BLaER1 (cell line): ENCODE measurements at regions not wholly inside any gene's neighbourhood (a gene's known extent, or its start where the extent isn't known, plus 50 kb on each side); places are given as distances from the start of the nearest gene placed in this dataset.

Experiments used
- H3K27ac ChIP-seq: shearing (Covaris generic); formaldehyde crosslinking; 2 replicates; pipeline ENCODE4 v1.8.1; 2022
- H3K27me3 ChIP-seq: shearing (Covaris generic); formaldehyde crosslinking; 2 replicates; pipeline ENCODE4 v1.8.1; 2022
- H3K36me3 ChIP-seq: shearing (Covaris generic); formaldehyde crosslinking; 2 replicates; pipeline ENCODE4 v1.8.1; 2022
- H3K4me1 ChIP-seq: shearing (Covaris generic); formaldehyde crosslinking; 2 replicates; pipeline ENCODE4 v1.8.1; 2022
- H3K4me2 ChIP-seq: shearing (Covaris generic); formaldehyde crosslinking; 2 replicates; pipeline ENCODE4 v1.8.1; 2022
- H3K4me3 ChIP-seq: shearing (Covaris generic); formaldehyde crosslinking; 2 replicates; pipeline ENCODE4 v1.8.1; 2022
- H3K9ac ChIP-seq: shearing (Covaris generic); formaldehyde crosslinking; 2 replicates; pipeline ENCODE4 v1.8.1; 2022
- H3K9me3 ChIP-seq: shearing (Covaris generic); formaldehyde crosslinking; 2 replicates; pipeline ENCODE4 v1.8.1; 2022
- H4K20me1 ChIP-seq: shearing (Covaris generic); formaldehyde crosslinking; 2 replicates; pipeline ENCODE4 v1.8.1; 2022
- Cebpa-rat ChIP-seq: shearing (Covaris generic); IDR thresholded peaks from 2 replicates; pipeline ENCODE4 v1.8.1; 2022

DNA sequence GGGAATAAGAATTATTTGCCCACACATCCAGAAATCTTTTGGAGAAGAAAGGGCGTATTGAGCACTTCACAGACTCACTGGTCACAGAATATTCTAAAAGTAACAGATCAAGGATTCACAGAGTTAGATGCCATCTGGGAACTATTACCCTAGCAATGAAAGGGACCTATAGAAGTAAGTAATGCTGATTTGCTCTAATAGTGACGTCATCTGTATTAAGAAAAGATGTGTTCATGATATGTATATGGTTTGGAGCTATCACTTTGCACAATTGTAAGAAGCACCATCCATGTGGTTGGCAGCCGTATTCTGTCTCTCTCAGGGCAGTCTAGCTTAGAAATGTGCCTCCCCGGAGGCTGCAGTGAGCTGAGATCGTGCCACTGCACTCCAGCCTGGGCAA lies 52.8 kb upstream of the SV2C start:
- no peak overlapping the region for H3K4me3 ChIP-seq
- TF ChIP-seq Cebpa-rat, result no peak
- no peaks in the 10 kb centered on the region for H3K9me3 ChIP-seq
- no peak overlapping the region for H3K27ac ChIP-seq
- no peak overlapping the region for H3K4me2 ChIP-seq
- no peaks in the 10 kb centered on the region for H4K20me1 ChIP-seq
- no peaks in the 10 kb centered on the region for H3K4me1 ChIP-seq
- no peaks in the 10 kb centered on the region for H3K36me3 ChIP-seq
- H3K27me3 ChIP-seq, result no peaks in the 10 kb centered on the region
- H3K9ac ChIP-seq, result no peak overlapping the region

- H3K4me2 ChIP-seq, result no peak overlapping the region
- H3K4me1 ChIP-seq, result no peaks in the 10 kb centered on the region
- H3K9me3 ChIP-seq, result no peaks in the 10 kb centered on the region
- TF ChIP-seq Cebpa-rat, result no peak
- no peaks in the 10 kb centered on the region for H4K20me1 ChIP-seq
- H3K27me3 ChIP-seq, result no peaks in the 10 kb centered on the region
- H3K27ac ChIP-seq, result no peak overlapping the region
- no peak overlapping the region for H3K4me3 ChIP-seq
- H3K36me3 ChIP-seq, result no peaks in the 10 kb centered on the region
- no peak overlapping the region for H3K9ac ChIP-seq
These were observed 53.4 kb upstream of the SV2C start for GRCh38 chr5:76029739-76030138.

GRCh38 chr5:76025790-76026189 lies 57.4 kb upstream of the SV2C start:
- Histone ChIP-seq H3K4me3 (no peak overlapping the region), H3K9me3 (no peaks in the 10 kb centered on the region), H3K36me3 (no peaks in the 10 kb centered on the region), H3K9ac (no peak overlapping the region), H3K4me1 (no peaks in the 10 kb centered on the region), H4K20me1 (no peaks in the 10 kb centered on the region), H3K27ac (no peak overlapping the region), H3K27me3 (no peaks in the 10 kb centered on the region), H3K4me2 (no peak overlapping the region)
- TF ChIP-seq Cebpa-rat, result no peak

- no peak for TF ChIP-seq Cebpa-rat
- H4K20me1 ChIP-seq, result no peaks in the 10 kb centered on the region
- H3K27ac ChIP-seq, result no peak overlapping the region
- H3K27me3 ChIP-seq, result no peaks in the 10 kb centered on the region
- H3K36me3 ChIP-seq, result no peaks in the 10 kb centered on the region
- no peak overlapping the region for H3K9ac ChIP-seq
- no peak overlapping the region for H3K4me2 ChIP-seq
- no peak overlapping the region for H3K4me3 ChIP-seq
- no peaks in the 10 kb centered on the region for H3K9me3 ChIP-seq
- no peaks in the 10 kb centered on the region for H3K4me1 ChIP-seq
These were observed 58.1 kb upstream of the SV2C start for GRCh38 chr5:76025069-76025468.

DNA sequence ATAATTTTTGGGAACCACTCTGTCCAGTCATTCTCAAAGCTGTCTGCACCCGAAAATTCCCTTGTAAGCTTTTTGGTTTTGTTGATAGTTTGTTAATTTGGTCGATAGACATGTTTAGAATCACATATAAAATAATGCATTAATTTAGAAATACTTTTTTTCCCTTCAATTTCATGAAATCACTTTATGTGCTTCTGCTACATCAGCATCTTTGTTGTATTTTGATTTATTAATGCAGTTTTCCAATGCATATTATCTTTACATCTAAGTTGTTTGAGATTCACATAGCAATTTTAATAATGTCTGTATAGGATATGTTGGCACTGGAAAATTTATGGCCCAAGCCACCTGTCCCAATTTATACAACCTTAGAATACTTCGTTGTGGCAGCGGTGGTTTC lies 60.6 kb upstream of the SV2C start:
- no peak overlapping the region for H3K9ac ChIP-seq
- no peak for TF ChIP-seq Cebpa-rat
- H4K20me1 ChIP-seq, result no peaks in the 10 kb centered on the region
- H3K27ac ChIP-seq, result no peak overlapping the region
- H3K27me3 ChIP-seq, result no peaks in the 10 kb centered on the region
- H3K36me3 ChIP-seq, result no peaks in the 10 kb centered on the region
- H3K4me2 ChIP-seq, result no peak overlapping the region
- no peak overlapping the region for H3K4me3 ChIP-seq
- no peaks in the 10 kb centered on the region for H3K9me3 ChIP-seq
- H3K4me1 ChIP-seq, result no peaks in the 10 kb centered on the region

GRCh38 chr5:76021936-76022584 lies 61.1 kb upstream of the SV2C start:
- H3K27me3 ChIP-seq, result no peaks in the 10 kb centered on the region
- no peaks in the 10 kb centered on the region for H4K20me1 ChIP-seq
- H3K4me3 ChIP-seq, result no peak overlapping the region
- no peaks in the 10 kb centered on the region for H3K9me3 ChIP-seq
- no peak overlapping the region for H3K9ac ChIP-seq
- H3K4me2 ChIP-seq, result no peak overlapping the region
- no peak for TF ChIP-seq Cebpa-rat
- H3K4me1 ChIP-seq, result no peaks in the 10 kb centered on the region
- no peaks in the 10 kb centered on the region for H3K36me3 ChIP-seq
- no peak overlapping the region for H3K27ac ChIP-seq

DNA sequence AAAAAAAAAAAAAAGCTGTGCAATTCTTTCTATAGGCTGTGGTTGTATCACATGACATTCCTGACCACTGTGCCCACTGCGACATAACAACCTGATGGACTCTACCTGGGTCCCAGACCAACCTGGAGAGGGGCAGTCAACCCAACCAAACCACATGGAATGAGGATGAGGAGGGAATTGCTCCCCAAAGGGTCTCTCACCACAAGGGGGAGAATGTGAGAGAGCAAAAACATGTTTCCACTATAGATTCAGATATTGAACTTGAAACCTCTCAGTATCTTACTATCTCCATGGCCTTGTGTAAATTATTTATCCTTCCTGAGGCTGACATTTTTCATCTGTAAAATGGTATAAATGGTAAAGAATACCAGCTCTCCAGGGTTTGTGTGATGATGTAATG lies 66.9 kb upstream of the SV2C start:
- H3K9me3 ChIP-seq, result no peaks in the 10 kb centered on the region
- no peak for TF ChIP-seq Cebpa-rat
- H3K27me3 ChIP-seq, result no peaks in the 10 kb centered on the region
- H3K4me2 ChIP-seq, result no peak overlapping the region
- no peaks in the 10 kb centered on the region for H3K36me3 ChIP-seq
- no peak overlapping the region for H3K9ac ChIP-seq
- H3K4me3 ChIP-seq, result no peak overlapping the region
- no peaks in the 10 kb centered on the region for H4K20me1 ChIP-seq
- no peak overlapping the region for H3K27ac ChIP-seq
- H3K4me1 ChIP-seq, result no peaks in the 10 kb centered on the region

- Histone ChIP-seq H3K4me1 (no peaks in the 10 kb centered on the region), H3K9me3 (no peaks in the 10 kb centered on the region), H3K4me3 (no peak overlapping the region), H4K20me1 (no peaks in the 10 kb centered on the region), H3K27ac (no peak overlapping the region), H3K9ac (no peak overlapping the region), H3K27me3 (no peaks in the 10 kb centered on the region), H3K36me3 (no peaks in the 10 kb centered on the region), H3K4me2 (no peak overlapping the region)
- TF ChIP-seq Cebpa-rat, result no peak
These were observed 69.2 kb upstream of the SV2C start for GRCh38 chr5:76014005-76014404.

GRCh38 chr5:76007904-76008303 lies 75.3 kb upstream of the SV2C start:
- Histone ChIP-seq H3K4me3 (no peak overlapping the region), H3K9me3 (no peaks in the 10 kb centered on the region)

GRCh38 chr5:76000582-76000981 lies 82.6 kb upstream of the SV2C start:
- Histone ChIP-seq H3K9me3 (no peaks in the 10 kb centered on the region; the same call in 1 of the 2 replicates), H3K4me1 (no peaks in the 10 kb centered on the region), H3K27me3 (no peaks in the 10 kb centered on the region), H3K9ac (no peak overlapping the region), H3K36me3 (no peaks in the 10 kb centered on the region), H3K27ac (no peak overlapping the region), H3K4me2 (no peak overlapping the region), H3K4me3 (no peak overlapping the region), H4K20me1 (no peaks in the 10 kb centered on the region)
- no peak for TF ChIP-seq Cebpa-rat

More at GRCh38 chr5:76007904-76008303, 75.3 kb upstream of the SV2C start:
- Histone ChIP-seq H4K20me1 (no peaks in the 10 kb centered on the region), H3K36me3 (no peaks in the 10 kb centered on the region), H3K9ac (no peak overlapping the region), H3K4me1 (no peaks in the 10 kb centered on the region), H3K4me2 (no peak overlapping the region), H3K27me3 (no peaks in the 10 kb centered on the region), H3K27ac (no peak overlapping the region)
- TF ChIP-seq Cebpa-rat, result no peak
